Astrocyte (in vitro differentiated cells and primary cell): ENCODE measurements at regions not wholly inside any gene's neighbourhood (a gene's known extent, or its start where the extent isn't known, plus 50 kb on each side); places are given as distances from the start of the nearest gene placed in this dataset.

Source experiments
- DNase-seq: peaks from one replicate; pipeline ENCODE4 v3.0.0-alpha.2; 2010; ENCODE audit warnings: low read depth
- FAIRE-seq: peaks from 2 replicates; lab custom pipeline; 2011; peaks lifted over from hg19 to GRCh38; lab: Jason Lieb, UNC
- H2AFZ ChIP-seq: 2 replicates; pipeline ENCODE4 v1.6.0; 2012; ENCODE audit warnings: low read depth, low read length, inconsistent platforms
- H3K27ac ChIP-seq: 2 replicates; pipeline ENCODE4 v1.5.1; 2011; ENCODE audit warnings: low read depth, low read length, inconsistent platforms
- H3K27me3 ChIP-seq: 2 replicates; pipeline ENCODE4 v1.6.0; 2011; ENCODE audit warnings: low read length, inconsistent platforms; ENCODE audit not compliant: insufficient read depth
- H3K36me3 ChIP-seq: 2 replicates; pipeline ENCODE4 v1.5.1; 2011; ENCODE audit warnings: low read length, inconsistent platforms; ENCODE audit not compliant: insufficient read depth
- H3K4me1 ChIP-seq: 2 replicates; pipeline ENCODE4 v1.5.1; 2011; ENCODE audit warnings: low read length, inconsistent platforms; ENCODE audit not compliant: insufficient read depth
- H3K4me2 ChIP-seq: 2 replicates; pipeline ENCODE4 v1.6.0; 2012; ENCODE audit warnings: low read length, inconsistent platforms
- H3K4me3 ChIP-seq: 2 replicates; pipeline ENCODE4 v1.5.1; 2011; ENCODE audit warnings: low read depth, mild to moderate bottlenecking, low read length, inconsistent platforms; ENCODE audit not compliant: insufficient read depth
- H3K79me2 ChIP-seq: 2 replicates; pipeline ENCODE4 v1.6.0; 2012; ENCODE audit warnings: mild to moderate bottlenecking, low read length, inconsistent platforms; ENCODE audit not compliant: insufficient read depth
- H3K9ac ChIP-seq: 2 replicates; pipeline ENCODE4 v1.6.0; 2012; ENCODE audit warnings: mild to moderate bottlenecking, low read length, inconsistent platforms
- H3K9me3 ChIP-seq: 2 replicates; pipeline ENCODE4 v1.5.1; 2012; ENCODE audit warnings: low read depth, mild to moderate bottlenecking, low read length, inconsistent platforms; ENCODE audit not compliant: insufficient read depth
- H4K20me1 ChIP-seq: 2 replicates; pipeline ENCODE4 v1.6.0; 2012; ENCODE audit warnings: low read length, inconsistent platforms; ENCODE audit not compliant: insufficient read depth
- H3K27ac Mint-ChIP-seq: one replicate; pipeline ENCODE4 v1.8.0; 2021; ENCODE audit warnings: mild to moderate bottlenecking, mixed read lengths; ENCODE audit not compliant: unreplicated experiment
- H3K27me3 Mint-ChIP-seq: one replicate; pipeline ENCODE4 v1.8.0; 2021; ENCODE audit warnings: low read depth, mixed read lengths; ENCODE audit not compliant: unreplicated experiment
- H3K36me3 Mint-ChIP-seq: one replicate; pipeline ENCODE4 v1.8.0; 2021; ENCODE audit warnings: low read depth, mixed read lengths; ENCODE audit not compliant: unreplicated experiment
- H3K4me1 Mint-ChIP-seq: one replicate; pipeline ENCODE4 v1.8.0; 2021; ENCODE audit warnings: low read depth, mixed read lengths; ENCODE audit not compliant: unreplicated experiment
- H3K4me3 Mint-ChIP-seq: one replicate; pipeline ENCODE4 v1.8.0; 2021; ENCODE audit warnings: mild to moderate bottlenecking, moderate library complexity, mixed read lengths; ENCODE audit not compliant: unreplicated experiment
- H3K9me3 Mint-ChIP-seq: one replicate; pipeline ENCODE4 v1.8.0; 2021; ENCODE audit warnings: mild to moderate bottlenecking, mixed read lengths; ENCODE audit not compliant: unreplicated experiment
- CTCF ChIP-seq: IDR thresholded peaks from 2 replicates; pipeline ENCODE4 v1.5.1; 2011; ENCODE audit warnings: low read depth, mild to moderate bottlenecking, inconsistent platforms, low read length, moderate library complexity; ENCODE audit not compliant: insufficient read depth
- EZH2 ChIP-seq: IDR thresholded peaks from 2 replicates; pipeline ENCODE4 v1.6.1; 2012; ENCODE audit warnings: mild to moderate bottlenecking, low read length, inconsistent platforms; ENCODE audit not compliant: insufficient read depth

GRCh38 chr9:103999375-104000062 lies 94.6 kb upstream of the SMC2 start:
- no peak for TF ChIP-seq CTCF
- TF ChIP-seq EZH2: no peak
- Histone ChIP-seq H3K27me3 (no peaks in the 10 kb centered on the region), H2AFZ (no peak overlapping the region), H4K20me1 (no peaks in the 10 kb centered on the region), H3K9me3 (no peaks in the 10 kb centered on the region), H3K4me2 (no peak overlapping the region), H3K9ac (no peak overlapping the region), H3K36me3 (no peaks in the 10 kb centered on the region), H3K4me3 (no peak overlapping the region), H3K79me2 (no peaks in the 10 kb centered on the region), H3K27ac (no peak overlapping the region), H3K4me1 (no peaks in the 10 kb centered on the region)
- Mint-ChIP-seq H3K4me1 (no peaks in the 10 kb centered on the region), H3K9me3 (no peaks in the 10 kb centered on the region), H3K27ac (no peak overlapping the region), H3K4me3 (no peak overlapping the region), H3K36me3 (no peaks in the 10 kb centered on the region), H3K27me3 (no peaks in the 10 kb centered on the region)
- no peak for DNase-seq
- no peak for FAIRE-seq

GRCh38 chr9:104009826-104010225 lies 84.3 kb upstream of the SMC2 start:
- no peak overlapping the region for H3K9ac ChIP-seq
- TF ChIP-seq CTCF (no peak), EZH2 (no peak)
- no peak overlapping the region for H2AFZ ChIP-seq
- H3K36me3 Mint-ChIP-seq: no peaks in the 10 kb centered on the region
- H3K9me3 ChIP-seq: no peaks in the 10 kb centered on the region
- no peaks in the 10 kb centered on the region for H3K4me1 Mint-ChIP-seq
- H3K4me2 ChIP-seq: no peak overlapping the region
- no peak overlapping the region for H3K4me3 Mint-ChIP-seq
- H3K4me3 ChIP-seq: no peak overlapping the region
- FAIRE-seq (no peak), DNase-seq (no peak)
- H3K36me3 ChIP-seq: no peaks in the 10 kb centered on the region
- no peaks in the 10 kb centered on the region for H3K79me2 ChIP-seq
- H3K27ac Mint-ChIP-seq: no peak overlapping the region
- H3K27ac ChIP-seq: no peak overlapping the region
- peaks cover 2% of the 10 kb centered on the region for H3K9me3 Mint-ChIP-seq
- no peaks in the 10 kb centered on the region for H4K20me1 ChIP-seq
- H3K27me3 ChIP-seq: no peaks in the 10 kb centered on the region
- H3K27me3 Mint-ChIP-seq: no peaks in the 10 kb centered on the region
- H3K4me1 ChIP-seq: no peaks in the 10 kb centered on the region

- no peak overlapping the region for H3K4me3 Mint-ChIP-seq
- H3K9me3 ChIP-seq: no peaks in the 10 kb centered on the region
- no peak for FAIRE-seq
These were observed 72.0 kb upstream of the SMC2 start for GRCh38 chr9:104022083-104022482.

More at GRCh38 chr9:104022083-104022482, 72.0 kb upstream of the SMC2 start:
- Histone ChIP-seq H3K79me2 (no peaks in the 10 kb centered on the region), H3K4me2 (no peak overlapping the region), H3K27ac (no peak overlapping the region), H3K27me3 (no peaks in the 10 kb centered on the region), H3K36me3 (no peaks in the 10 kb centered on the region), H4K20me1 (no peaks in the 10 kb centered on the region), H3K4me3 (no peak overlapping the region), H2AFZ (no peak overlapping the region), H3K4me1 (no peaks in the 10 kb centered on the region), H3K9ac (no peak overlapping the region)
- H3K4me1 Mint-ChIP-seq: no peaks in the 10 kb centered on the region
- no peaks in the 10 kb centered on the region for H3K27me3 Mint-ChIP-seq
- H3K27ac Mint-ChIP-seq: no peak overlapping the region
- no peaks in the 10 kb centered on the region for H3K36me3 Mint-ChIP-seq
- TF ChIP-seq EZH2 (no peak), CTCF (no peak)
- DNase-seq: no peak
- H3K9me3 Mint-ChIP-seq: no peaks in the 10 kb centered on the region
